ENCODE measurements at regions not wholly inside any gene's neighbourhood (a gene's known extent, or its start where the extent isn't known, plus 50 kb on each side); places are given as distances from the start of the nearest gene placed in this dataset.

DNA sequence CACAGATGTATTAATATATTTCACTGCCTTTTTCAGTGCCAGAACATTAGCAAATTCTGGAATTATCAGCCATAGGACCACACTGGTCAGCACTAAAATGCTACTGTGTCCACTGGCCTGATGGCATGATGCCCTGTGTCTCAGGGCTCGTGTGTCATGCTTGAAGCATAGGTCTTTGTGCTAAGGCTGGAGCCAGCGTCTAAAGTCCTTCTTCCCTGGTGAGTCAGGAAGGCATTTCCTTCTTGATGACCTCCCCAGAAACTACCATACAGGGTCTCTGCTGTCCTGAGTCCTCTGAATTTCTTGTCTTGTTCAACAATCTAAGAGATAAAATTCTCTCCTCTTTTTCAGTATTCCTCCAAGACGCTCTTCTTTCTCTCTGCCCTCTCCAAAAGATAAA lies 489.9 kb downstream of the PSAT1 start:
- Histone ChIP-seq H3K36me3 (ENCODE audit: insufficient read depth, low read length) (no peaks in the 10 kb centered on the region), H3F3A (ENCODE audit: low read depth) (no peaks in the 10 kb centered on the region), H3K4me2 (ENCODE audit: low read depth, low read length, poor library complexity, severe bottlenecking) (no peak overlapping the region), H3K27me3 (ENCODE audit: insufficient read depth, low read length, poor library complexity, severe bottlenecking) (no peaks in the 10 kb centered on the region), H3K9me2 (replicated peaks; ENCODE audit: low read depth, low read length) (no peaks in the 10 kb centered on the region), H3K4me3 (ENCODE audit: low read length, poor library complexity, severe bottlenecking) (no peak overlapping the region), H3K79me2 (ENCODE audit: insufficient read depth, low read length) (no peaks in the 10 kb centered on the region), H3K9me3 (ENCODE audit: insufficient read depth, low read depth, low read length) (no peaks in the 10 kb centered on the region), H4K20me1 (ENCODE audit: insufficient read depth, low read length, poor library complexity, severe bottlenecking) (no peaks in the 10 kb centered on the region), H3K4me1 (ENCODE audit: insufficient read depth, low read length, poor library complexity, severe bottlenecking) (no peaks in the 10 kb centered on the region), H3K9ac (ENCODE audit: low read depth, low read length, poor library complexity, severe bottlenecking) (no peak overlapping the region), H2AFZ (ENCODE audit: low read length) (no peak overlapping the region)
- TF ChIP-seq, protein P1, sequence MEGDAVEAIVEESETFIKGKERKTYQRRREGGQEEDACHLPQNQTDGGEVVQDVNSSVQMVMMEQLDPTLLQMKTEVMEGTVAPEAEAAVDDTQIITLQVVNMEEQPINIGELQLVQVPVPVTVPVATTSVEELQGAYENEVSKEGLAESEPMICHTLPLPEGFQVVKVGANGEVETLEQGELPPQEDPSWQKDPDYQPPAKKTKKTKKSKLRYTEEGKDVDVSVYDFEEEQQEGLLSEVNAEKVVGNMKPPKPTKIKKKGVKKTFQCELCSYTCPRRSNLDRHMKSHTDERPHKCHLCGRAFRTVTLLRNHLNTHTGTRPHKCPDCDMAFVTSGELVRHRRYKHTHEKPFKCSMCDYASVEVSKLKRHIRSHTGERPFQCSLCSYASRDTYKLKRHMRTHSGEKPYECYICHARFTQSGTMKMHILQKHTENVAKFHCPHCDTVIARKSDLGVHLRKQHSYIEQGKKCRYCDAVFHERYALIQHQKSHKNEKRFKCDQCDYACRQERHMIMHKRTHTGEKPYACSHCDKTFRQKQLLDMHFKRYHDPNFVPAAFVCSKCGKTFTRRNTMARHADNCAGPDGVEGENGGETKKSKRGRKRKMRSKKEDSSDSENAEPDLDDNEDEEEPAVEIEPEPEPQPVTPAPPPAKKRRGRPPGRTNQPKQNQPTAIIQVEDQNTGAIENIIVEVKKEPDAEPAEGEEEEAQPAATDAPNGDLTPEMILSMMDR (conservative IDR thresholded peaks at IDR 0.05; ENCODE audit: low read length) = no peak
- TF ChIP-seq EZH2phosphoT487 (IDR thresholded peaks at IDR 0.05; ENCODE audit: borderline replicate concordance) = no peak

DNA sequence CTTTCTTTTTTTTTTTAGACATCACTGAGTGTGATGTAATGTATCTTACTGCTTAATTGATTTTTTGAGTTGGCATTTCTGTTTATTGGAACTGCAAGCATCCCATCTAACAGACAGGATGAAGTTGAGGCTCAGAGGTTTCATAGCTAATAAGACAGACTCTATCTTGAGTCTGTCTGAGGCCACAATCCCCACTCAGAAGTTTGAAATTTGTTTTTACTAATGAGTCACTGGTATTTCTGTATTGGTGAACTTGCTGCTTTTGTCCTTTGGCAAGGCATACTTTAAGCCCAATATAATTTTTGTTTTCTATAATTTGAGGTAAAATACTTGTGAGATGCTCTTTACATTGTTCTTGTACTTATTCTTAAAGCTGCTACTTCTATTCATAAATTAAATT lies 491.2 kb downstream of the PSAT1 start:
- no peaks in the 10 kb centered on the region for H3K79me2 ChIP-seq (ENCODE audit: insufficient read depth, low read length)
- no peaks in the 10 kb centered on the region for H3K9me2 ChIP-seq (replicated peaks; ENCODE audit: low read depth, low read length)
- H3F3A ChIP-seq (ENCODE audit: low read depth) = no peaks in the 10 kb centered on the region
- no peaks in the 10 kb centered on the region for H3K36me3 ChIP-seq (ENCODE audit: insufficient read depth, low read length)
- H3K4me1 ChIP-seq (ENCODE audit: insufficient read depth, low read length, poor library complexity, severe bottlenecking) = no peaks in the 10 kb centered on the region
- no peak overlapping the region for H3K4me3 ChIP-seq (ENCODE audit: low read length, poor library complexity, severe bottlenecking)
- H3K27me3 ChIP-seq (ENCODE audit: insufficient read depth, low read length, poor library complexity, severe bottlenecking) = no peaks in the 10 kb centered on the region
- no peak overlapping the region for H3K9ac ChIP-seq (ENCODE audit: low read depth, low read length, poor library complexity, severe bottlenecking)
- H3K9me3 ChIP-seq (ENCODE audit: insufficient read depth, low read depth, low read length) = no peaks in the 10 kb centered on the region
- TF ChIP-seq EZH2phosphoT487 (IDR thresholded peaks at IDR 0.05; ENCODE audit: borderline replicate concordance) = no peak
- TF ChIP-seq, protein P1 (conservative IDR thresholded peaks at IDR 0.05; ENCODE audit: low read length) = no peak
- no peak overlapping the region for H3K4me2 ChIP-seq (ENCODE audit: low read depth, low read length, poor library complexity, severe bottlenecking)
- H2AFZ ChIP-seq (ENCODE audit: low read length) = no peak overlapping the region
- H4K20me1 ChIP-seq (ENCODE audit: insufficient read depth, low read length, poor library complexity, severe bottlenecking) = no peaks in the 10 kb centered on the region

DNA sequence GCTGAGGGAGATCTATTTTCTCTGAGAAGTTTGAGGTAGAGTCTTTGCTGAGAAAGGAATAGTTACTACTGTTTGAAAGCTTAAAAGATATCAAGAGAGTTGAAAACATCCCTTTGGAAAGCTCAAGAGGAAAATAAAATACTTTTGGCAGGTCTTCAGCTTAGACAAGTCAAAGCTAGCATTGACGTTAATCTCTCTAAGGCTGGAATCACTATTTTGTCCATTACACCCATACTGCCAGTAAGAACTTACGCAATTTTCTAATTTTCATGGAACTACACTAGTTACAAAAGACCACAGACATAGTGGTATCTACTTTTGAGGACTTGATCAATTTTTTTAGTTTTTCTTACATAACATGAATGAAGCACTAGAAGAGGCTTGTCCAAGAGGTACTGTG lies 494.9 kb downstream of the PSAT1 start:
- Histone ChIP-seq H4K20me1 (ENCODE audit: insufficient read depth, low read length, poor library complexity, severe bottlenecking) (no peaks in the 10 kb centered on the region), H3K9me2 (replicated peaks; ENCODE audit: low read depth, low read length) (no peaks in the 10 kb centered on the region), H3K4me2 (ENCODE audit: low read depth, low read length, poor library complexity, severe bottlenecking) (no peak overlapping the region), H3K9ac (ENCODE audit: low read depth, low read length, poor library complexity, severe bottlenecking) (no peak overlapping the region), H3K36me3 (ENCODE audit: insufficient read depth, low read length) (no peaks in the 10 kb centered on the region), H3F3A (ENCODE audit: low read depth) (no peaks in the 10 kb centered on the region), H3K9me3 (ENCODE audit: insufficient read depth, low read depth, low read length) (no peaks in the 10 kb centered on the region), H3K4me1 (ENCODE audit: insufficient read depth, low read length, poor library complexity, severe bottlenecking) (no peaks in the 10 kb centered on the region), H3K79me2 (ENCODE audit: insufficient read depth, low read length) (no peaks in the 10 kb centered on the region), H3K27me3 (ENCODE audit: insufficient read depth, low read length, poor library complexity, severe bottlenecking) (no peaks in the 10 kb centered on the region), H3K4me3 (ENCODE audit: low read length, poor library complexity, severe bottlenecking) (no peak overlapping the region), H2AFZ (ENCODE audit: low read length) (no peak overlapping the region)
- TF ChIP-seq EZH2phosphoT487 (IDR thresholded peaks at IDR 0.05; ENCODE audit: borderline replicate concordance) = no peak
- TF ChIP-seq, protein P1 (conservative IDR thresholded peaks at IDR 0.05; ENCODE audit: low read length) = no peak
